NCI-H1105 (cell line): ENCODE measurements at regions not wholly inside any gene's neighbourhood (a gene's known extent, or its start where the extent isn't known, plus 50 kb on each side); places are given as distances from the start of the nearest gene placed in this dataset.
"Not testable (repeated sequence)": the region's sequence is repeated elsewhere in the genome, so short reads cannot be mapped to it uniquely, and the experiment has no call there.

ENCODE experiments used
- DNase-seq: peaks from one replicate; lab custom pipeline; 2025; lab: John Stamatoyannopoulos, UW

DNA sequence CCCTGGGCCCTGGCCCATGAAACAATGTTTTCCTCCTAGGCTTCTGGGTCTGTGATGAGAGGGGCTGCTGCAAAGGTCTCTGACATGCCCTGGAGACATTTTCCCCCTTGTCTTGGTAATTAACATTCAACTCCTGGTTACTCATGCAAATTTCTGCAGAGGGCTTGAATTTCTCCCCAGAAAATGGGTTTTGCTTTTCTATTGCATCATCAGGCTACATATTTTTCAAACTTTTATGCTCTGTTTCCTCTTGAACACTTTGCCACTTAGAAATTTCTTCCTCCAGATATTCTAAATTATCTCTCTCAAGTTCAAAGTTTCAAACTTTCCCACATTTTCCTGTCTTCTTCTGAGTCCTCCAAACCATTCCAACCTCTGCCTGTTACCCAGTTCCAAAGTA lies 98.2 kb upstream of the TCF21 start:
- DNase-seq = not testable (repeated sequence)

- DNase-seq = not testable (repeated sequence)
These were observed 93.9 kb upstream of the TCF21 start for GRCh38 chr6:133795051-133795450.

DNA sequence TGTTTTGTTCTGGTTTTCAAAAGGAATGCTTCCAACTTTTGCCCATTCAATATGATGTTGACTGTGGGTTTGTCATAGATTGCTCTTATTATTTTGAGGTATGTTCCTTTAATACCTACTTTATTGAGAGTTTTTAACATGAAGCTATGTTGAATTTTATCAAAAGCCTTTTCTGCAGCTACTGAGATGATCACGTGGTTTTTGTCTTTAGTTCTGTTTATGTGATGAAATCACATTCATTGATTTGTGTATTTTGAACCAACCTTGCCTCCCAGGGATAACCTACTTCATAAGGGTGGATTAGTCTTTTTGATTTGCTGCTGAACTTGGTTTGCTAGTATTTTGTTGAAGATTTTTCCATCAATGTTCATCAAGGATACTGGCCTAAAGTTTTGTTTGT lies 92.7 kb upstream of the TCF21 start:
- no peak for DNase-seq

DNA sequence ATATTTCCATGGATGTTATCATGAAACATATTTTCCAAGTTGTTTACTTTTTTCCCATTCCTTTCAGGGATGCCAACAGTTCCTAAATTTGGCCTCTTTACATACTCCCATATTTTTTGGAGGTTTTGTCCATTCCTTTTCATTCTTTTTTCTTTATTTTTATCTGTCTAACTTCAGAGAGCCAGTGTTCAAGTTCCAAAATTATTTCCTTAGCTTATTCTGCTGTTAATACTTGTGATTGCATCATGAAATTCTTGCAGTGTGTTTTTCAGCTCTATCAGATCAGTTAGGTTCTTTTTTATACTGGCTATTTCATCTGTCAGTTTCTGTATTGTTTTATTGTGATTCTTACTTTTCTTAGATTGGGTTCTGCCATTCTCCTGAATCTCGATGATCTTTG lies 89.9 kb upstream of the TCF21 start:
- DNase-seq = no peak

DNA sequence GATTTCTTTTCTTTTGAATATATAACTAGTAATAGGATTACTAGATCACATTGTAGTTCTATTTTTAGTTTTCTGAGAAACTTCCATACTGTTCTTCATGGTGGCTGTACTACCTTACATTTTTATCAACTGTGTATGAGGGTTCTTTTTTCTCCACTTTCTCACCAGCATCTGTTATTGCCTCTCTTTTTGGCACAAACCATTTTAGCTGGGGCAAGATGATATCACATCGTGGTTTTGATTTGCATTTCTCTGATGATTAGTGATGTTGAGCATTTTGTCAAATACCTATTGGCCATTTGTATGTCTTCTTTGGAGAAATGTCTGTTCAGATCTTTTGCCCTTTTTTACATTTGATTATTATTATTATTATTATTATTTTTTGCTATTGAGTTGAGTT lies 86.1 kb upstream of the TCF21 start:
- no peak for DNase-seq

DNA sequence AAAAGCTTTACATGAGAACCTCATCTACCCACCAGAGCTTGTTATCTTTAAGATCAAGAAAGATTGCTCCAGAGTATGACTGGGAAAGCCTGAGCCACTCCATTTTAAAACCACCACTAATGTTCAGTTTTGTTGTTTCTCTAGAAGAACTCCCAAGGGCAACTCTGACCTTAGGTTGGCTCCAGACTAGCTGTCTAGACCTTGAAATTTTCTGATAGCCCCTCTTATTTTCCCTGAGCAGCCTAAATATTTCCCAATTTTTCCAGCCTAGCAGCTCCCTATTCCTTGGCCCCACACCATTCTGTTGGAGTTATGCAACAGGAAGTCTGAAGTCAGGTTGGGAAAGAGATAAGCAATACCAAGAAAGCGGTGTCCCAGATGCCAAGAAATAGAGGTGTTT lies 84.6 kb upstream of the TCF21 start:
- no peak for DNase-seq

DNA sequence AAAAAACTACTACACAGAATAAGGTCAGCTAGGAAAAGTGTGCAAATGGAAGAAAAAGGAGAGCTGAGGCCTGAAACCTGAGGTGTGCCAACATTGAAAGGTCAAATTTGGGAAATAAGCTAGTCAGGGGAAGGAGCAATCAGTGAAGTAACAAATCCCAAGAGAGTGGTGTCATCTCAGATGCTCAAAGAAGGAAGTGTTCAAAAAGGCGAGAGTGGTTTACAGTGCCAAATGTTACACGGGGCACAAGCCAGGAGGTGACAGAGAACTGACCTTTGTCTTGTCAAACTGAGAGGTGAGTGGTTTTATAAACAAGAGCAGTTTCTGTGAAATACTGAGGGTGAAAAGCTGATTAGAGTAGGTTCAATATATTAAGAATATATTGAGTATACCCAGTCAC lies 83.0 kb upstream of the TCF21 start:
- DNase-seq = no peak

DNA sequence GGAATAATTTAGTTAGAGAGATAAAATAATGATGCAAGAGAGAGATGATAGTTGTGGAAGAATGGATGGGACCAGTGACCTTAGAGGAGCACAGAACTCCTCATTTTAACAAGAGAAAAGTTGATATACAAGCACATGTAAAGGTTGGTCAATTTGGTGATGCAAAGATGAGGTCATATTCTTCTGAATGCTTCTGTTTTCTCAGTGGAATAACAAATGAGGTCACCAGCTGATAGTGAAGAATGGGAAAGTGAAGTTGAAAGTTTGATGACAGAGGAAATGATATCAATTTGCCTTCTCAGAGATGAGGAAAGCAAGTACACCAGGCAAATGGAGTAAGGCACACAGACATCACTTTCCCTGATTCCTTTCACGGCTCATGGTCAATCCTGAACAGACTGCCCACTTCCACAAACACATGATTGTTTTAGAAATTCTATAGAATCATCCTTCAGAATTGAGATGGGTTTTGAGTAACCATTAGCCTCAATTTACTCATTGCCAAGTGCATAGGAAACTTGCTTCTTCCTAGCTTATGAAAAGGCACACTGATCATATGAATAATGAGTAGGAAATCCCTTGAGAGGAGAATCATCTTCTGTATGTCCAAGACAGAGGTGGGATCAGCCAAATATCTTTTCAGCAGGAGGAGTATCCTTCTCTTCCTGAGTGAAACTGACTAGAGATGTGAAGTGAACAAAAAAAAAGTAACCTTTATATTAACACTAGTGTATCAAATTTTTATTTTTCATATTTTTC lies 82.4 kb upstream of the TCF21 start:
- DNase-seq = no peak

- DNase-seq = no peak
These were observed 81.4 kb upstream of the TCF21 start for GRCh38 chr6:133807501-133807900.

GRCh38 chr6:133809406-133809805 lies 79.5 kb upstream of the TCF21 start:
- no peak for DNase-seq

DNA sequence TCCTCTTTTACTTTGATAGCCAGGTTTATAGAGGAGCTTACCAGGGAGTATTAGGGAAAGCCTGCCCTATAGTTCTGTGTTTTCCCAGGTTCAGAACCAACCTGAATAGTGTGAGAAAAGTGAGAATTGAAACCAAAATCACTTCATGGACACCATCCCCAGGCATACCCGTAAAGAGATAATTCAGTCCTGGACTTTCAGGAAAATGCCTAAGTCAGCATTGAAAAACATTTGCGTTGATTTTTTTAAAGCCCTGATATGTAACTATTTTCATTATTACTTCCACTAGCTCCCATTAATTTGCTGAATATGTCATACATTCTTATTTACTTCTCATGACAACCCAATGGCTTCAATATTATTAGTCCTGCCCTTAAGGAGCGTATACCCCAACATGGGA lies 77.4 kb upstream of the TCF21 start:
- no peak for DNase-seq

GRCh38 chr6:133812446-133812845 lies 76.5 kb upstream of the TCF21 start:
- not testable (repeated sequence) for DNase-seq

- DNase-seq = no peak
These were observed 74.7 kb upstream of the TCF21 start for GRCh38 chr6:133814238-133814637.

DNA sequence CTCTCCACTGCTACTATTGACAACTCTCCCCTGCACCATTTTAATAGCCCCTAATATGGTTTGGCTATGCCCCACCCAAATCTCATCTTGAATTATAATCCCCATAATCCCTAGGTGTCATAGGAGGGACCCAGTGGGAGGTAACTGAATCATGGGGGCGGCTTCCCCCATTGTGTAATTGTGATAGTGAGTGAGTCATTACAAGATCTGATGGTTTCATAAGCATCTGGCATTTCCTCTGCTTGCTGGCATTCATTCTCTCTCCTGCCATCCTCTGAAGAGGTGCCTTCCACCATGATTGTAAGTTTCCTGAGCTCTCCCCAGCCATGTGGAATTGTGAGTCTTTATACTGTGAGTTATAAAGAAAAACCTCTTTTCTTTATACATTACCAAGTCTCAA lies 74.1 kb upstream of the TCF21 start:
- DNase-seq = no peak

GRCh38 chr6:133815313-133815712 lies 73.6 kb upstream of the TCF21 start:
- no peak for DNase-seq

DNA sequence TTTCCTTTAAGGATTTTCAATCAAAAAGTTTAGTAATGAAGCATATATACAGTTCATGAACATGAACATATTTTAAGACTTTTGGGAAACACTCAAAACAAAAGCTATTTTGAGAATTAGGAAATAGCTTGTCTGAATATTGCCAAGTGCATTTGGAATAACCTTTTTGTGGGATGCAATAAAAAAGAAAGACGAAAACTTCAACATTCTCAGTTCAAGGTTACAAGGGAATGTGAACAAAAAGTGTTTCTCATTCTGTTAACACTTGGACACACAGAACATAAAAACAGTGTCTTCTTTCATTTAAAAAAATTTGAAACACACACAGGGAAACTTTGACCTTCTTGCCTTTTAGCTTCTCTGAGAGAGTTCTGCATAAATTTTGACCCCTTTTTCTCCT lies 72.7 kb upstream of the TCF21 start:
- DNase-seq = no peak

DNA sequence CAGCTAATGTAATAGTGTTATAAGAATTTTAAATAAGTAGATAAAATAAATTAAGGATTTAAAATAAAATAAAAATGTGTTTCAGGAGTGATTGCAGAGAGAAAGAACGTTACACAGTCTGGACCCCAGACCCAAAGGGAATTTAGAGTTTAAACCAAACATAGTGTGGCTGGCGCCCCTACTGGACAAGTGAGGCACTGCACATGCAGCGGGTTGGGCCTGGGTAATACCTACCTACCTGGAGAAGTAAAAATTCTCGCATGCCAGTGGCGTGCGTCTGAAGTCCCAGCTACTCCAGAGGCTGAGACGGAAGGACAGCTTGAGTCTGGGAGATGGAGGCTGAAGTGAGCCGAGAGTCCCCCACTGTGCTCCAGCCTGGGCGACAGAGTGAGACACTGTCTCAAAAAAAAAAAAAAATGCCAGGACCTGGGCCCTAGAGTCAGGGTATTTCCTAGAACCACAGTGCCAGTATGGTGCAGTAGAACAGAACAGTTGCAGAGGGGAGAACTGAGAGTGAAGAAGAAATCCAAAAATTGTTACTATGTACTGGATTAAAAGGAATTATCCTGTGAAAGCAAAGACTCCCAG lies 71.4 kb upstream of the TCF21 start:
- no peak for DNase-seq

- DNase-seq = no peak
These were observed 70.6 kb upstream of the TCF21 start for GRCh38 chr6:133818320-133818719.

- no peak for DNase-seq
These were observed 68.7 kb upstream of the TCF21 start for GRCh38 chr6:133820208-133820607.

DNA sequence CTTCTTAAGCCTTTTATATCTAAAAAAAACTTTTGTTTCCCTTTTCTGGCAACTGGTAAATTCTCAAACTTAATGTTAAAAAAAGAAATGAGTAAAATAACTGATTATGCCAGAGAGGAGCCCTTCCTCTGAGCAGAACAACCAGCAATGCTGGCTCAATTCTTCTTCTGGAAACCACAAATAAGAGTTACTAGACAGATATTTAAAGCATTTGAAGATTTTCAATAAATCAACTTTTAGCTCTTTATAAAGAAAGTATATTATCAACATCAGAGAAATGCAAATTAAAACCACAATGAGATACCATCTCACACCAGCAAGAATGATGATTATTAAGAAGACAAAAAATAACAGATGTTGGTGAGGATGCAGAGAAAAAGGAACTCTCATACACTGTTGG lies 61.1 kb upstream of the TCF21 start:
- DNase-seq = no peak

- peak; percentile 26 for DNase-seq
These were observed 55.0 kb upstream of the TCF21 start for GRCh38 chr6:133833949-133834359.

DNA sequence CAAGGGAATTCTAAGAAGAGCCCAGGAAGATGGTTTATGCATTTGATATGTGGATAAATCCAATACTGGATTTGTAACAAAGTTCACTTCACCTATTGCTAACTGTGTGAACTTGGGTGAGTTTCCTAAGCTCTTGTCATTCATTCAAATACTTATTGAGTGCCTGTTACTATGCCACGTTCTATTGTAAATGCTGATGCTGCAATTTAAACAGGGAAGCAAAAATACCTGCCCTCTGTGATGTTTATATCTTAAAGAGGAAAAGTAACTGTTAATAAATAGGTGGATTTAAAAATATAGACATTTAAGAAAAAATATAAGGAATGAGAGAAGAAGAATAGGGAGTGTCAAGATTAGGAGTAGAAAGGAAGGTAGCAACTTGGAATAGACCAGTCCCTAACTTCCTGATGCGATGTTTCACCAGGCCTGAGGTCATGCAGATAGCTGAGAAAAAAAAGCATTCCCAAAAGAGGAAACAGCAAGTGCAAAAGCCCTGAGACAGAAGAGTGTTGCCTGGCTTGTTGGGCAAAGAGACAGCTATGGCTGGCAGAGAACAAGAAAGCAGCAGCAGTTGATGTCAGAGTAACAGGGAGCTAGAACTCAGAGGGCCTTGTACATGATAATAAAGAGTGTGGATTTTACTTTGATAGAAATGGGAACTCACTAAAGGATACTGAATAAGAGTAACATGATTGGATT lies 54.3 kb upstream of the TCF21 start:
- no peak for DNase-seq

GRCh38 chr6:133835901-133836300 lies 53.0 kb upstream of the TCF21 start:
- no peak for DNase-seq
